NB4 (cell line): ENCODE measurements at regions not wholly inside any gene's neighbourhood (a gene's known extent, or its start where the extent isn't known, plus 50 kb on each side); places are given as distances from the start of the nearest gene placed in this dataset.
A peak's percentile ranks its signal among the peaks of the same experiment; 100 is the strongest.

ENCODE experiments used
- DNase-seq: peaks from one replicate; pipeline ENCODE4 v3.0.0; 2010; ENCODE audit warnings: low read depth
- H3K4me3 ChIP-seq: one replicate; pipeline ENCODE4 v1.5.1; 2011; ENCODE audit warnings: mild to moderate bottlenecking, low read depth, low read length, moderate library complexity
- MYC ChIP-seq: IDR thresholded peaks from 2 replicates; pipeline ENCODE4 v1.6.1; 2011; ENCODE audit warnings: low read depth, low read length
- POLR2A ChIP-seq: IDR thresholded peaks from 2 replicates; pipeline ENCODE4 v1.6.1; 2011; ENCODE audit warnings: mild to moderate bottlenecking; ENCODE audit not compliant: insufficient read length; ENCODE audit errors: extremely low read depth
- TF ChIP-seq, protein P1 (sequence below): IDR thresholded peaks from 2 replicates; pipeline ENCODE4 v1.6.1; 2011; ENCODE audit warnings: low read depth, low read length
- TF ChIP-seq, protein P2 (sequence below): IDR thresholded peaks from one replicate; pipeline ENCODE4 v1.5.1; 2012; ENCODE audit warnings: low read depth, low read length

DNA sequence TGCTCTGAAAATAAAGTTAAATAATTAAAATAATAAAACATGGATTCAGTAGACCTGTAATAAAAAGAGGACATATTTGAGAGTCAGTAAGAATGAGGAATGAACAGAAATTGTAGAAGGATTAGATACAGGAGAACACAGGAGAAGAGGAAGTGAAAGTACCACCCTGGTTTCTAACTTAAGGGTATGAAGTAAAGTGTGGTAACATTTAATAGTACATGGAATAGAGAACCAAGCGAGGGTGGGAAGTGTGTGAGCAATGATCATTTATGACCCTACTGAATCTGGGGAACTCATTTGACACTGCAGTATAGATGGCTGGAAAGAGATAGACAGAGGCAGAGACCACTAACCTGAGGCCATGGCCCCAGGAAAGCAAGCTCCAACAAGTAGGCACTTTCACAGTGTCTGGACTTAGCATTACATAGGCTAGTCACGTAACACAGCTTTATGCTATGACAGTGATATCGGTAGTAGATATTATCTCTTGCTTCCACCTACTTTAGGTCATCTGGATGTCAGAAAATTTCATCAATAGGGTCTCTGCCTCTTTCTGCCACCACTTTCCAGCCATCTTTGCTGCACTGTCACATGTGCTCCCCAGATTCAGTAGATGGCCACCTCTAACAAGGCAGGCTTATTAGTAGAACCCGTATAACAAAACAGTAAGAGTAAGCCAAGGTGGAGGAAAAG lies 633.9 kb upstream of the MIR17HG start:
- TF ChIP-seq POLR2A (no peak), MYC (no peak)
- TF ChIP-seq, protein P1, sequence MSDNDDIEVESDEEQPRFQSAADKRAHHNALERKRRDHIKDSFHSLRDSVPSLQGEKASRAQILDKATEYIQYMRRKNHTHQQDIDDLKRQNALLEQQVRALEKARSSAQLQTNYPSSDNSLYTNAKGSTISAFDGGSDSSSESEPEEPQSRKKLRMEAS: no peak
- TF ChIP-seq, protein P2, sequence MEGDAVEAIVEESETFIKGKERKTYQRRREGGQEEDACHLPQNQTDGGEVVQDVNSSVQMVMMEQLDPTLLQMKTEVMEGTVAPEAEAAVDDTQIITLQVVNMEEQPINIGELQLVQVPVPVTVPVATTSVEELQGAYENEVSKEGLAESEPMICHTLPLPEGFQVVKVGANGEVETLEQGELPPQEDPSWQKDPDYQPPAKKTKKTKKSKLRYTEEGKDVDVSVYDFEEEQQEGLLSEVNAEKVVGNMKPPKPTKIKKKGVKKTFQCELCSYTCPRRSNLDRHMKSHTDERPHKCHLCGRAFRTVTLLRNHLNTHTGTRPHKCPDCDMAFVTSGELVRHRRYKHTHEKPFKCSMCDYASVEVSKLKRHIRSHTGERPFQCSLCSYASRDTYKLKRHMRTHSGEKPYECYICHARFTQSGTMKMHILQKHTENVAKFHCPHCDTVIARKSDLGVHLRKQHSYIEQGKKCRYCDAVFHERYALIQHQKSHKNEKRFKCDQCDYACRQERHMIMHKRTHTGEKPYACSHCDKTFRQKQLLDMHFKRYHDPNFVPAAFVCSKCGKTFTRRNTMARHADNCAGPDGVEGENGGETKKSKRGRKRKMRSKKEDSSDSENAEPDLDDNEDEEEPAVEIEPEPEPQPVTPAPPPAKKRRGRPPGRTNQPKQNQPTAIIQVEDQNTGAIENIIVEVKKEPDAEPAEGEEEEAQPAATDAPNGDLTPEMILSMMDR: no peak
- peak; percentile 49 for DNase-seq
- no peak overlapping the region for H3K4me3 ChIP-seq

DNA sequence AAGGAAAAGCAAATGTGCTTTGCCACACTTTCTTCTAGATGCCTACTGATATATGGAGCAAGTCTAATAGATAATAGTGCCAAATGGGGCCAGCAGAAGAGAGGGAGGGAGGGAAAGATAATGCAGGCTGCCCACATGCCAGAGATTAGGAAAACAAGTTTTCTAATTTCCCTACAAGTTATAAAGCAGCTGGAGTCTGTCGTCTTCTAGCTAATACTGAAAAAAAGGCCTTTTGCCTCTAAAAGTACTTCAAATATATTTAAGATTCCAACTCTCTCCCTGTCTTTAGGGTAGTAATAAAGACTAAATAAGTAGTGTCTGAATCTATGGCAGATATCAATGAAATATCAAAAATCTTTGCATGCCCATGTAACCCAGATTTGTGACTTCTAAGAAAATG lies 632.0 kb upstream of the MIR17HG start:
- no peak for DNase-seq
- no peak overlapping the region for H3K4me3 ChIP-seq
- TF ChIP-seq, protein P1: no peak
- TF ChIP-seq, protein P2: no peak
- no peak for TF ChIP-seq POLR2A
- no peak for TF ChIP-seq MYC

DNA sequence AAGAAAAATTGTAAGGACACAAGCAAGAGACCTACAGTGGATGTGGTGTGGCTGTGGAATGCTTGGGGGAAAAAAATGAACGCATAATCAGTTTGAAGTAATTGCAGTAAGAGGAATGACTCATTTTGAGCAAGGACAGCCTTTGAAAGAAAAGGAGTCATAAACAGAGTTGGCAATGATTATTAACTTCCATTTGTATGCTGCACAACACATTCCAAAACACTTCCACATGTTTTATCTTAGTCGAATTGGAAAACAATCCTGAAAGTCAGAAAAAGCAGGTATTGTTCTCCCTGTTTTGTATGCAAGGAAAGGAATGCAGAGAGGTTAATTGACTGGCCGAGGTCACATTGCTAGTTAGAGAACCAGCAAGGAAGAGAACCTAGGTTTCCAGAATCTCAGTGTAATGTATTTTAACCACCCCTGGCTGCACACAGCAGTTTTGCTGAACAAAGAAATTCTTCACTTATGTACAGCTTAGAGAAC lies 630.0 kb upstream of the MIR17HG start:
- no peak for DNase-seq
- no peak for TF ChIP-seq POLR2A
- TF ChIP-seq, protein P2: no peak
- TF ChIP-seq, protein P1: no peak
- no peak for TF ChIP-seq MYC
- H3K4me3 ChIP-seq: no peak overlapping the region

DNA sequence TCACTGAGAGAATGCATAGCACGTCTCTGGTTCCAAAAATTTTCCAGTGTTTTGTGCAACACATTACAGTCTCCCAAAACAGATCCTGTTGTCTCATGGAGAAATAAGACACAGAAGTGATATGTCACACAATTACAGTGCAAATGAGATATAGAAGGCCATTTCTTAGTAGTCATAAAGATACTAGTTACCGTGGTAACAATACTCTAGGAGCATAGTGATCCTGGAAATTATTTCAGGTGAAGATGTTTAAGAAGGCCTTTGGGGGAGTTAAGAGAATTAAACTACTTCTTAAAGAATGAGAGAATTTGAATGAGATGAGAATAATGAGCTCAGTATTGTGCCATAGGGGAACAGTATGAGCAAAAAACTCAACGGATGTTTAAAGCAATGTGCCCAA lies 628.0 kb upstream of the MIR17HG start:
- TF ChIP-seq MYC: no peak
- TF ChIP-seq, protein P2: no peak
- TF ChIP-seq POLR2A: no peak
- TF ChIP-seq, protein P1: no peak
- no peak overlapping the region for H3K4me3 ChIP-seq
- DNase-seq: no peak

DNA sequence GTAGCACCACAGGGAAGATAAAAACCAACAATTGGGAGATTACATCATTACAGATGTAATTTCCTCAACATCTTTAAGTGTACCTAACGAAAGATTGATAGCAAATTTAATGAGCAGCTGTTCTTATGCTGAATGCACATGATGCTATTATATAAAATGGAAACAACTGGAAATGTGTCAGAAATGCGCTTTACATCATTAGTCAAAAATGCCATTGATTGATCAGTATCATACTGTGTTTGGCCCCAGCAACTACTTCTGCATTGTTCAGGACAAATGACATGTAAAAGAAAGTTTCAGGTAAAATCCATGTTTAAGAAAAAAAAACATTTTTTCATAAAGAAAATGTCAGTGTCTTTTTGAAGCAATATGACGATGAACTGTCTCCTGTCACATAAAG lies 625.5 kb upstream of the MIR17HG start:
- DNase-seq: no peak
- TF ChIP-seq, protein P1: no peak
- no peak for TF ChIP-seq MYC
- H3K4me3 ChIP-seq: no peak overlapping the region

DNA sequence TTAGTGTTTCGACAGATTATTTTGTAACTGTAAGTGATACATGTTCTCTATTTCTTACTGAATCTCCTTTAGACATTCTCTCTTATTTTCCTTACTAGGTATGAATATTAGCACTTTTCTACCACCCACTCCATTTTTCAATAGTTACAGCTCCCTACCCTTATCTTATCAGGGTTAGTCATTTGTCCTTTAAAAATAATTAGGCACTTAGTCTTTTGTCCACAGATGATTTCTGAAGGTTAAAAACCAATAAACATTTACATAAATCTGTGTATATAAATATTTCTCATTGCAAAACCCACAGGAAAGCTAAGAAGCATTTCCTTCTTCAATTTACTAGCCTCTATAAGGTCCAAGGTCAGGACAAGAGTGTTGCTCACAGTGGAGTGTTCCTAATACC lies 624.1 kb upstream of the MIR17HG start:
- no peak for DNase-seq
- TF ChIP-seq MYC: no peak
- TF ChIP-seq, protein P2: no peak
- TF ChIP-seq, protein P1: no peak
- no peak for TF ChIP-seq POLR2A

More for the DNA sequence above, 624.1 kb upstream of the MIR17HG start:
- no peak overlapping the region for H3K4me3 ChIP-seq
